ENCODE measurements at regions not wholly inside any gene's neighbourhood (a gene's known extent, or its start where the extent isn't known, plus 50 kb on each side); places are given as distances from the start of the nearest gene placed in this dataset.

DNA sequence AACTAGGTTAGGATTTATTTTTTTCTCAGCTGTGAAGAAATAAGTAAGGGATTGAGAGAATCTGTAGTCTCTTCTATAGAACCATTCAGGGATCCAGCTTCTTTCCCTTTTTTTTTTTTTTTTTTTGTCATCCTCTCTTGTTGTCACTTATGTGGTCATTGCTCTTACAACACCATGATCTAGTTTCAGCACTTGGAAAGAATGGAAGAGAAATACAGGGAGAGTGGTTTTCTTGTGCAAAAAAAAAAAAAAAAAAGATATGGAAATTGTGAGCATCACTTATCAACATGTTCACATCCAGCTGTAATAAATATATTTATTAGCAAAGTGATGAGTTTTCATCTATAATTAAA, 599.3 kb downstream of the SLC6A15 start:
- no peak overlapping the region for H3K27ac Mint-ChIP-seq
- peaks cover 0 to 3% (median 0%) of the 10 kb centered on the region in 3 donors for H3K27me3 Mint-ChIP-seq (ENCODE audit: low read depth in 3 of 3)
- H3K4me3 Mint-ChIP-seq, result no peak overlapping the region
- no peak for DNase-seq
- H3K9me3 Mint-ChIP-seq, result peaks cover 4 to 33% (median 20%) of the 10 kb centered on the region in 6 donors
- H3K36me3 Mint-ChIP-seq, result peaks cover 0 to 3% (median 0%) of the 10 kb centered on the region in 3 donors
- no peaks in the 10 kb centered on the region for H3K4me1 Mint-ChIP-seq

GRCh38 chr12:84308211-84308610, 604.4 kb downstream of the SLC6A15 start:
- Mint-ChIP-seq H3K9me3 (peaks cover 5 to 57% (median 21%) of the 10 kb centered on the region in 6 donors), H3K4me1 (no peaks in the 10 kb centered on the region), H3K36me3 (no peaks in the 10 kb centered on the region), H3K4me3 (no peak overlapping the region), H3K27ac (no peak overlapping the region), H3K27me3 (ENCODE audit: low read depth in 3 of 3) (peaks cover 0 to 3% (median 3%) of the 10 kb centered on the region in 3 donors)
- no peak for DNase-seq

DNA sequence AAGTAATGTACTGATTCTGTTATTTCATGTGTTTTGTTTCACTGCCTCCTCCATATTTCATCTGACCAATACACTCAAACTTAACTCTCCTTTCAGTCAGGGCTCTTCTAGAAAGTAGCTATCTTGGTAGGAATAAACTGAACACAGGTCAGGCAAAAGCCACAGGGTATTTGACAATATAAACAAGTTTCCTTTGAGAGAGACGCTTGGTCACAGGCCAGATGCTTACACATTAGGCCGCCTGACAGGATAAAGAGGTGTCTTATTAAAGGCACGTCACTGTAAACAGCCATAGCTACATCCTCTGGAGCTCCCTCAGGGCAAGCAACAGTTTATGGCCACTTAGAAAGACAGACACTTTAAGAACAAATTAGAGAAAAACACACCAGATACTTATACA, 607.5 kb downstream of the SLC6A15 start:
- H3K9me3 Mint-ChIP-seq, result peaks cover 2 to 42% (median 11%) of the 10 kb centered on the region in 6 donors
- no peaks in the 10 kb centered on the region for H3K4me1 Mint-ChIP-seq
- no peaks in the 10 kb centered on the region for H3K36me3 Mint-ChIP-seq
- no peak for DNase-seq
- peaks cover 0 to 5% (median 0%) of the 10 kb centered on the region in 3 donors for H3K27me3 Mint-ChIP-seq (ENCODE audit: low read depth in 3 of 3)
- no peak overlapping the region for H3K27ac Mint-ChIP-seq
- H3K4me3 Mint-ChIP-seq, result no peak overlapping the region

DNA sequence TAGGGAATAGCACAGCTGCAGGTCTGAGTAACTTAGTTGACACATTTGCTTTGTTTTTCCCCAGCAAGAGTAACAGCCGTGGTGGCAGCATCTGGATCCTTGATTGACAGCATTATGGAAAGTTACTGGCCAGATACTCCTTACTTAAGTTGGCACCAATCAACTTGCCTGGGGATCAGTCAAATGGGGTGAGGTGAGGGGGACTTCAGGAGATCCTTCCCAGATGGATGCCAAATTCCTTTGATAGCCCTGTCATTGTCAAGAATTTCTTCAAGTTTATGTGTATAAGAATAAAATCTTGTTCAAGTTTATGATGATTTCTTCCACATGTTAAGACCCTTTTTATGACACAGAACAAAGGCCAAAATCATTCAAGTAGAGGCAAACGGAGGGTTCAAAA, 618.4 kb downstream of the SLC6A15 start:
- H3K4me1 Mint-ChIP-seq, result no peaks in the 10 kb centered on the region
- H3K27me3 Mint-ChIP-seq (ENCODE audit: low read depth in 3 of 3), result no peaks in the 10 kb centered on the region
- no peaks in the 10 kb centered on the region for H3K36me3 Mint-ChIP-seq
- peaks cover 0 to 45% (median 16%) of the 10 kb centered on the region in 6 donors for H3K9me3 Mint-ChIP-seq
- no peak for DNase-seq
- H3K27ac Mint-ChIP-seq, result no peak overlapping the region
- H3K4me3 Mint-ChIP-seq, result no peak overlapping the region

DNA sequence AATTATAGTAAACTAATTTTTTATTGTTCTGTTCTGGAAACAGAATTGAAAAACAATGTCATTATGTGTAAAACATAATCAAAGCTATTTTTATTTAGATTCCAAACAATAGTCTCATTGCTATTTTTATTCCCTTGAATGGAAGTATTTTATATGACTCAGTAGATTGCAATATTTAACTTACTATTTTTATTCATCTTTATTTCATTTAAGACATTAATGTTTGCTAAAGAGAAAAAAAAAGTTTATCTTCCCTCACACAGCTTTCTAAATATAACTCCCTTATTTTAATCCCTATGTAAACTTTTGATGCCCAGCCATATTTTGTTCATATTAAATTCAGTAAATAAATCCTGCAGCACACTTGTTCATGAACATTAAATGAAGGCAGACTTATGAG, 622.4 kb downstream of the SLC6A15 start:
- Mint-ChIP-seq H3K36me3 (peaks cover 0 to 4% (median 0%) of the 10 kb centered on the region in 3 donors), H3K27me3 (ENCODE audit: low read depth in 3 of 3) (peaks cover 0 to 1% (median 0%) of the 10 kb centered on the region in 3 donors), H3K4me1 (no peaks in the 10 kb centered on the region), H3K9me3 (peaks cover 3 to 34% (median 16%) of the 10 kb centered on the region in 6 donors), H3K27ac (no peak overlapping the region), H3K4me3 (no peak overlapping the region)
- DNase-seq, result no peak

DNA sequence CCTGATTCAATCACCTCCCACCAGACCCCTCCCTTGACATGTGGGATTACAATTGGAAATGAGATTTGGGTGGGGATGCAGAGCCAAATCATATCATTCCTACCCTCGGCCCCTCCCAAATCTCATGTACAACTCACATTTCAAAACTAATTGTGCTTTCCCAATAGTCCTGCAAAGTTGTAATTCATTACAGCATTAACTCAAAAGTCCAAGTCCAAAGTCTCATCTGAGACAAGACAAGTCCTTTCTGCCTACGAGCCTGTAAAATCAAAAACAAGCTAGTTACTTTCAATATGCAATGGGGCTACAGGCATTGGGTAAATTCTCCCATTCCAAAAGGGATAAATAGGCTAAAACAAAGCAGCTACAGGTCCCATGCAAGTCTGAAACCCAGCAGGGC, 634.6 kb downstream of the SLC6A15 start:
- Mint-ChIP-seq H3K4me1 (no peaks in the 10 kb centered on the region), H3K9me3 (peaks cover 7 to 33% (median 16%) of the 10 kb centered on the region in 6 donors), H3K27me3 (ENCODE audit: low read depth in 3 of 3) (no peaks in the 10 kb centered on the region), H3K4me3 (no peak overlapping the region), H3K27ac (no peak overlapping the region), H3K36me3 (no peaks in the 10 kb centered on the region)
- DNase-seq, result no peak

DNA sequence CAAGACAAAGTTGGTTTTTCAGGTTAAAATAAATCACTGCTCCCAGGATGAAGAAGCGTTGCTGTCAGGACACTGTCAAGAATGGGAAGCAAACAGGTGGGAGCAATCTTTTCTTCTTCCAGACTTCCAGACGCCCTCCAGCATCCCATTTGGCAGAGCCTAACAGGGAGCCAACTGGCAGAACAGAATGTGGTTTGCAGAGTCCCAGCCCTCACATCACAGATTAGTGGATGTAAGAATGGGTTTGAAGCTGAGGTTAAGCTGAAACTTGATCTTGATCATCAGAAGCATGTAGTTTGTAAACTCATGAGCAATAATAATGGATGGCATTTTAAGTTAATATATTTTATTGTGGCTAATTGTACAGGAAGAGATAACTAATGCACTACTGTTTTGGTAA, 636.4 kb downstream of the SLC6A15 start:
- Mint-ChIP-seq H3K9me3 (peaks cover 7 to 39% (median 22%) of the 10 kb centered on the region in 6 donors), H3K4me3 (no peak overlapping the region), H3K27me3 (ENCODE audit: low read depth in 3 of 3) (no peaks in the 10 kb centered on the region), H3K4me1 (no peaks in the 10 kb centered on the region), H3K36me3 (no peaks in the 10 kb centered on the region), H3K27ac (no peak overlapping the region)
- DNase-seq, result no peak

GRCh38 chr12:84272324-84272723, 640.3 kb downstream of the SLC6A15 start:
- H3K36me3 Mint-ChIP-seq, result no peaks in the 10 kb centered on the region
- H3K4me1 Mint-ChIP-seq, result no peaks in the 10 kb centered on the region
- no peak for DNase-seq
- no peak overlapping the region for H3K27ac Mint-ChIP-seq
- peaks cover 2 to 39% (median 16%) of the 10 kb centered on the region in 6 donors for H3K9me3 Mint-ChIP-seq
- no peaks in the 10 kb centered on the region for H3K27me3 Mint-ChIP-seq (ENCODE audit: low read depth in 3 of 3)
- no peak overlapping the region for H3K4me3 Mint-ChIP-seq

DNA sequence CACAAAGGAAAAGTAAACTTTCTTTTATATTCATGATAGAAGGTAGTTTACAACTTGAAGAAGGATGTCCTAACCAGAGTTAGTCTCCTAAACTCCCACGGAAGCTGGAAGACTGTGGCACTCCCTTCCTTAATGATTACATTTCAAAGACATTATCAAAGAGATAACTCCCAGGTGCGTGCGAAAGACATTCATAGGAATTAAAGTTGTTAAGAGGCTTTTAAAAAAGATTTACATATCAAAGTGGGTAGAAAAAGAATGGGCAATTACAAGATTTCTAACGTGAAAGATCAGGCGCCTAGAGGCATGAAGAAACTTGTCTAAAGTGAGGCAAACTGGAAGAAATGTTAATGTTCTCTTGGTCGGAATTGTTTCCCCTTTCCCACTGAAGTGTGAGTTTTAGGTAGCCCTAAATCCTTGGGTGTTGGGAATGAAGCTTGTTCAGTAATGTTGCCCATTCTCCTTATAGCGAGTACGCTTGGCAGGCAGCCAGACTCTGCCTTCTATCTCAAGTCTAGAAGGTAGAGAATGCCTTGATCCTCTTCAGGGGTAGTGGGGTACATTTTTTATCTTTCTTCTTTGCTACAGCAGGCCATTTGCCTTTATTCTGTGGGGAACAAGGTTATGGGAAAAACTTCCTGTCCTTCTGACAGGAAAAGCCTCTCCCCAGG, 642.0 kb downstream of the SLC6A15 start:
- Mint-ChIP-seq H3K4me1 (no peaks in the 10 kb centered on the region), H3K36me3 (no peaks in the 10 kb centered on the region), H3K4me3 (no peak overlapping the region), H3K9me3 (peaks cover 2 to 41% (median 14%) of the 10 kb centered on the region in 6 donors), H3K27me3 (ENCODE audit: low read depth in 3 of 3) (no peaks in the 10 kb centered on the region), H3K27ac (no peak overlapping the region)
- DNase-seq, result no peak

GRCh38 chr12:84247931-84248330, 664.7 kb downstream of the SLC6A15 start:
- Mint-ChIP-seq H3K4me3 (no peak overlapping the region), H3K9me3 (peaks cover 12 to 29% (median 17%) of the 10 kb centered on the region in 6 donors), H3K27ac (no peak overlapping the region), H3K4me1 (no peaks in the 10 kb centered on the region), H3K27me3 (ENCODE audit: low read depth in 3 of 3) (peaks cover 0 to 2% (median 0%) of the 10 kb centered on the region in 3 donors), H3K36me3 (no peaks in the 10 kb centered on the region)
- DNase-seq, result no peak

DNA sequence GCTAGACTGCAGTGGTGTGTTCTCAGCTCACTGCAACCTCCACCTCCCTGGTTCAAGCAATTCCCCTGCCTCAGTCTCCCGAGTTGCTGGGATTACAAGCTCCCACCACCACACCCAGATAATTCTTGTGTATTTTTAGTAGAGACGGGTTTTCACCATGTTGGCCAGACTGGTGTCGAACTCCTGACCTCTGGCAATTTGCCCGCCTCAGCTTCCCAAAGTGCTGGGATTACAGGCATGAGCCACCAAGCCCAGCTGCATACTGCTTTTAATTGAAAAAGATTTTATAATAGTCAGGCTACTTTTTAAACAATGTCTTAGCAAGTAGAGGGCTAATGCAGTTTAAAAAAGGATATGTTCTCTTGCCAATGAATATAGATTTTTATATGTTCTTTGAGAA, 668.9 kb downstream of the SLC6A15 start:
- H3K4me3 Mint-ChIP-seq, result no peak overlapping the region
- H3K27ac Mint-ChIP-seq, result no peak overlapping the region
- H3K27me3 Mint-ChIP-seq (ENCODE audit: low read depth in 3 of 3), result no peaks in the 10 kb centered on the region
- H3K4me1 Mint-ChIP-seq, result no peaks in the 10 kb centered on the region
- no peaks in the 10 kb centered on the region for H3K36me3 Mint-ChIP-seq
- H3K9me3 Mint-ChIP-seq, result peaks cover 7 to 26% (median 12%) of the 10 kb centered on the region in 6 donors
- no peak for DNase-seq

DNA sequence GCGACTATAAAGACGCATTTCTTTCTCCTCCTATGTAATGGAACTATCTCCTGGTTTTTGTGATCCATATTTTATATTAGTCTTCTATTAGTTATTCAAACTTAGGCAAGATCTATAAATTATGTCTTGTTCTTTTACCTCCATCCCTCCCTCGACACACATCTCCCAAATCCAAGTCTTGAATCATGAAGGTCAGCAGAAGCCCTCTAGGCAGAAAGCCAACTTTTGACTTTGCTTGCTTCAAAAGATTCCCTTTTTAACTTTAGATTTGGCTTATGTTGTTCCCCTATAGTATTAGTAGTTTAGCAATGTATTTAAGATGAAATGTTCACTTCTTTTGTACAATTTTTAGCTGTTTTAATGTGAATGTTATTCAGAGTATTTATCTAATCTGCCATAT, 689.8 kb downstream of the SLC6A15 start:
- Mint-ChIP-seq H3K4me3 (no peak overlapping the region), H3K27ac (no peak overlapping the region), H3K36me3 (no peaks in the 10 kb centered on the region), H3K4me1 (no peaks in the 10 kb centered on the region), H3K27me3 (ENCODE audit: low read depth in 3 of 3) (peaks cover 0 to 1% (median 0%) of the 10 kb centered on the region in 3 donors), H3K9me3 (peaks cover 2 to 27% (median 8%) of the 10 kb centered on the region in 6 donors)
- DNase-seq, result no peak

- H3K27ac Mint-ChIP-seq, result no peak overlapping the region
- no peaks in the 10 kb centered on the region for H3K4me1 Mint-ChIP-seq
- no peak overlapping the region for H3K4me3 Mint-ChIP-seq
- H3K9me3 Mint-ChIP-seq, result peaks cover 0 to 24% (median 6%) of the 10 kb centered on the region in 6 donors
- DNase-seq, result no peak
- H3K36me3 Mint-ChIP-seq, result no peaks in the 10 kb centered on the region
- peaks cover 0 to under 1% (median 0%) of the 10 kb centered on the region in 3 donors for H3K27me3 Mint-ChIP-seq (ENCODE audit: low read depth in 3 of 3)
Measured at GRCh38 chr12:84218406-84218805, 694.2 kb downstream of the SLC6A15 start.

GRCh38 chr12:84201976-84202375, 710.6 kb downstream of the SLC6A15 start:
- Mint-ChIP-seq H3K36me3 (no peaks in the 10 kb centered on the region), H3K27me3 (ENCODE audit: low read depth in 3 of 3) (no peaks in the 10 kb centered on the region)

More at GRCh38 chr12:84201976-84202375, 710.6 kb downstream of the SLC6A15 start:
- no peak overlapping the region for H3K4me3 Mint-ChIP-seq
- peaks cover 3 to 19% (median 8%) of the 10 kb centered on the region in 6 donors for H3K9me3 Mint-ChIP-seq
- no peak overlapping the region for H3K27ac Mint-ChIP-seq
- no peak for DNase-seq
- no peaks in the 10 kb centered on the region for H3K4me1 Mint-ChIP-seq
